NT2/D1 (cell line): ENCODE measurements at regions not wholly inside any gene's neighbourhood (a gene's known extent, or its start where the extent isn't known, plus 50 kb on each side); places are given as distances from the start of the nearest gene placed in this dataset.

Experiments used
- SUZ12 ChIP-seq: IDR thresholded peaks from 2 replicates; pipeline ENCODE4 v1.6.1; 2011; ENCODE audit not compliant: insufficient read length, insufficient read depth; ENCODE audit errors: extremely low read depth
- YY1 ChIP-seq: IDR thresholded peaks from 2 replicates; pipeline ENCODE4 v1.6.1; 2011; ENCODE audit not compliant: insufficient read length, insufficient read depth

- no peak for TF ChIP-seq SUZ12
- TF ChIP-seq YY1: no peak
These were observed 388.5 kb downstream of the VPS13C start for GRCh38 chr15:61671736-61672135.
